HG03135 (cell line): ENCODE measurements at regions not wholly inside any gene's neighbourhood (a gene's known extent, or its start where the extent isn't known, plus 50 kb on each side); places are given as distances from the start of the nearest gene placed in this dataset.
"Not testable (repeated sequence)": the region's sequence is repeated elsewhere in the genome, so short reads cannot be mapped to it uniquely, and the experiment has no call there.

Experiments
- ATAC-seq: cut with Tn5 transposase; IDR thresholded peaks from one replicate; pipeline ENCODE4 v1.9.1; 2021; ENCODE audit warnings: mild to moderate bottlenecking, moderate library complexity; ENCODE audit not compliant: unreplicated experiment

- ATAC-seq = no peak
Measured at GRCh38 chr1:208977012-208977411, 606.5 kb upstream of the CAMK1G start.

GRCh38 chr1:208977638-208978256 lies 605.8 kb upstream of the CAMK1G start:
- no peak for ATAC-seq

GRCh38 chr1:208979776-208980175 lies 603.7 kb upstream of the CAMK1G start:
- no peak for ATAC-seq

- no peak for ATAC-seq
Measured at GRCh38 chr1:208980605-208981004, 602.9 kb upstream of the CAMK1G start.

GRCh38 chr1:208985231-208985630 lies 598.3 kb upstream of the CAMK1G start:
- ATAC-seq = no peak

- peak; percentile 97 for ATAC-seq
Measured at GRCh38 chr1:208988811-208989222, 594.7 kb upstream of the CAMK1G start.

GRCh38 chr1:208990456-208990855 lies 593.1 kb upstream of the CAMK1G start:
- no peak for ATAC-seq

- not testable (repeated sequence) for ATAC-seq
Measured at GRCh38 chr1:208997053-208997452, 586.5 kb upstream of the CAMK1G start.

- no peak for ATAC-seq
Measured at GRCh38 chr1:208997726-208998312, 585.7 kb upstream of the CAMK1G start.

GRCh38 chr1:209008586-209008985 lies 574.9 kb upstream of the CAMK1G start:
- no peak for ATAC-seq

GRCh38 chr1:209010475-209011230 lies 572.9 kb upstream of the CAMK1G start:
- ATAC-seq = no peak

GRCh38 chr1:209012443-209013196 lies 570.9 kb upstream of the CAMK1G start:
- ATAC-seq = no peak

- no peak for ATAC-seq
Measured at GRCh38 chr1:209015092-209015491, 568.4 kb upstream of the CAMK1G start.

- no peak for ATAC-seq
Measured at GRCh38 chr1:209021622-209022021, 561.9 kb upstream of the CAMK1G start.

- no peak for ATAC-seq
Measured at GRCh38 chr1:209023790-209024189, 559.7 kb upstream of the CAMK1G start.

GRCh38 chr1:209029737-209030136 lies 553.8 kb upstream of the CAMK1G start:
- no peak for ATAC-seq

GRCh38 chr1:209030454-209031167 lies 552.9 kb upstream of the CAMK1G start:
- ATAC-seq = no peak

GRCh38 chr1:209037064-209037463 lies 546.5 kb upstream of the CAMK1G start:
- no peak for ATAC-seq

- no peak for ATAC-seq
Measured at GRCh38 chr1:209038316-209038715, 545.2 kb upstream of the CAMK1G start.

- ATAC-seq = no peak
Measured at GRCh38 chr1:209038735-209039134, 544.8 kb upstream of the CAMK1G start.

GRCh38 chr1:209040351-209040750 lies 543.2 kb upstream of the CAMK1G start:
- ATAC-seq = no peak
